ENCODE measurements at regions not wholly inside any gene's neighbourhood (a gene's known extent, or its start where the extent isn't known, plus 50 kb on each side); places are given as distances from the start of the nearest gene placed in this dataset.

DNA sequence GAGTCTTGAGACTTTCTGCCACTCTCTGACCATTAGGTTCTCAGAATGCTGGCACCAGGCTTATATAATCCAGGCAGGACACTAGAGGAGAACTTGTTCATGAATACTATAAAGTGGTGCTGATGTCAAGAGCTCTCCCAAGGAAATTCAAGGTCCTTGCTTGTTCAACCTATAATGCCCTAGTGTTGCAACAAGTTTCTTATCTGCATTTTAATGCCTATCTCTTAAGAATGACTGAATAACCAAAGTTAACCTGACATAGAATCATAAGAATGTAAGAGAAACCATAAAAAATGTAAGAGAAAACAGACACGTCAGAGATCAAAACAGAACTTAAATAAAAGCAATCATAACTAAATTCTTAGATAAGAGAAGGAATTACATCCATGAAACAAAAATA is 640.8 kb upstream of the SGCD start:
- Mint-ChIP-seq H3K27ac (ENCODE audit: unreplicated experiment) (no peak overlapping the region), H3K36me3 (ENCODE audit: unreplicated experiment) (no peaks in the 10 kb centered on the region), H3K9me3 (ENCODE audit: unreplicated experiment) (peaks cover 2% of the 10 kb centered on the region), H3K27me3 (ENCODE audit: unreplicated experiment) (no peaks in the 10 kb centered on the region), H3K4me1 (ENCODE audit: low read depth, unreplicated experiment) (no peaks in the 10 kb centered on the region), H3K4me3 (ENCODE audit: unreplicated experiment) (no peak overlapping the region)
- no peak for DNase-seq
- TF ChIP-seq, protein P1, sequence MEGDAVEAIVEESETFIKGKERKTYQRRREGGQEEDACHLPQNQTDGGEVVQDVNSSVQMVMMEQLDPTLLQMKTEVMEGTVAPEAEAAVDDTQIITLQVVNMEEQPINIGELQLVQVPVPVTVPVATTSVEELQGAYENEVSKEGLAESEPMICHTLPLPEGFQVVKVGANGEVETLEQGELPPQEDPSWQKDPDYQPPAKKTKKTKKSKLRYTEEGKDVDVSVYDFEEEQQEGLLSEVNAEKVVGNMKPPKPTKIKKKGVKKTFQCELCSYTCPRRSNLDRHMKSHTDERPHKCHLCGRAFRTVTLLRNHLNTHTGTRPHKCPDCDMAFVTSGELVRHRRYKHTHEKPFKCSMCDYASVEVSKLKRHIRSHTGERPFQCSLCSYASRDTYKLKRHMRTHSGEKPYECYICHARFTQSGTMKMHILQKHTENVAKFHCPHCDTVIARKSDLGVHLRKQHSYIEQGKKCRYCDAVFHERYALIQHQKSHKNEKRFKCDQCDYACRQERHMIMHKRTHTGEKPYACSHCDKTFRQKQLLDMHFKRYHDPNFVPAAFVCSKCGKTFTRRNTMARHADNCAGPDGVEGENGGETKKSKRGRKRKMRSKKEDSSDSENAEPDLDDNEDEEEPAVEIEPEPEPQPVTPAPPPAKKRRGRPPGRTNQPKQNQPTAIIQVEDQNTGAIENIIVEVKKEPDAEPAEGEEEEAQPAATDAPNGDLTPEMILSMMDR (IDR thresholded peaks at IDR 0.05; ENCODE audit: partially characterized antibody, unreplicated experiment) = no peak

DNA sequence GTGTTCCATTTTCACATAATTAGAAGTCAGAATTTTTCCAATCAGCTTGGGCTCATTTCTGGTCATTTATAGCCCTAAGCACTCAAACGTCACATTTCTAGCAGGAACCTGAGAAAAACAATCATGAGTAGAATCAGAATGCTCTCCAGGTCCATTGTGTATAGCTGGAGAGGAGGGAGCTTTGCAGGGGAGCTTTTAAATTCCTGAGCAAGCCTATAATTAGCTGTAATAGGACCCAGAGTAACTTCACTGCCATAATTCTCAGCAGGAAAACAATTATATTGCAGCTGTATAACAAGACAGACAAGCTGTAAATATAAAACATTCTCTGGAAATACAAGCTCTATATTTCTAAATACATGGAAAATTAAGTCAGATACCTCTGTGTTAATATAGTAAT is 637.6 kb upstream of the SGCD start:
- no peak overlapping the region for H3K27ac Mint-ChIP-seq (ENCODE audit: unreplicated experiment)
- no peaks in the 10 kb centered on the region for H3K36me3 Mint-ChIP-seq (ENCODE audit: unreplicated experiment)
- peaks cover 2% of the 10 kb centered on the region for H3K9me3 Mint-ChIP-seq (ENCODE audit: unreplicated experiment)
- TF ChIP-seq, protein P1 (IDR thresholded peaks at IDR 0.05; ENCODE audit: partially characterized antibody, unreplicated experiment) = no peak
- H3K27me3 Mint-ChIP-seq (ENCODE audit: unreplicated experiment) = no peaks in the 10 kb centered on the region
- no peaks in the 10 kb centered on the region for H3K4me1 Mint-ChIP-seq (ENCODE audit: low read depth, unreplicated experiment)
- no peak for DNase-seq
- H3K4me3 Mint-ChIP-seq (ENCODE audit: unreplicated experiment) = no peak overlapping the region

DNA sequence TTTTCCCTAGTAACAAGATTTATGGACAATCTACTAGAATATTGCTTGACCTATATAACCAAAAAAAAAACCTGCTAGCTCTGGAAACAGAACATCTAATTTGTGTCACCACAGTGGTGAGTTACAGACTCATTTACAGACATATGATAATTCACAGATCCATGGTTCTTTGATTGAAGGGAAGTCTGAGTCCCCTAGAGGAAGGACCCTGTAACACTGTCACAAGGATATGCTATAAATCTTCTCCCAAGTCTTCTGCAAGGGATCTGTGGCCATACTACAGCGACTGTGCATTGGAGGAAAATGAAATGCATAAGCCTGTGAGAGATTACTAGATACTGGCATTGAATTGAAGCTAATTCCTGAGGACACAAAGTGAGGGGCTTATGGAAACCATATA is 630.6 kb upstream of the SGCD start:
- TF ChIP-seq, protein P1 (IDR thresholded peaks at IDR 0.05; ENCODE audit: partially characterized antibody, unreplicated experiment) = no peak
- H3K4me1 Mint-ChIP-seq (ENCODE audit: low read depth, unreplicated experiment) = no peaks in the 10 kb centered on the region
- DNase-seq = no peak
- H3K9me3 Mint-ChIP-seq (ENCODE audit: unreplicated experiment) = no peaks in the 10 kb centered on the region
- H3K4me3 Mint-ChIP-seq (ENCODE audit: unreplicated experiment) = no peak overlapping the region
- H3K36me3 Mint-ChIP-seq (ENCODE audit: unreplicated experiment) = no peaks in the 10 kb centered on the region
- H3K27ac Mint-ChIP-seq (ENCODE audit: unreplicated experiment) = no peak overlapping the region
- H3K27me3 Mint-ChIP-seq (ENCODE audit: unreplicated experiment) = no peaks in the 10 kb centered on the region

DNA sequence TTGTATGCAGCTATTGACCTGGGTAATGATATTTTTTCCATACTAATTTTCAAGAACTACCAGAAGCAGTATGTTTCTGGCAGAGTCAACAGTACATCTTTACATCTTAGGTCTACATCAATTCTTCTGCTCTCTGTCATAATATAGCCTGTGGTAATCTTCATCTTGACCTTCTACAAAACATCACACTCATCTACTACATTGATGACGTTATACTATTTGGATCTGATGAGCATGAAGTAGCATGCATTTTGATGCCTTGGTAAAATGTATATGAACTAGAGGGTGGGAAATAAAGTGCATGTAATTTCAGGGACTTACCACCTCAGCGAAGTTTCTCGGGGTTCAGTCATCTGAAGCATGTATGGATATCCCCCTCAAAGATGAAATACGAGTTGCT is 629.7 kb upstream of the SGCD start:
- no peaks in the 10 kb centered on the region for H3K36me3 Mint-ChIP-seq (ENCODE audit: unreplicated experiment)
- TF ChIP-seq, protein P1 (IDR thresholded peaks at IDR 0.05; ENCODE audit: partially characterized antibody, unreplicated experiment) = no peak
- no peaks in the 10 kb centered on the region for H3K4me1 Mint-ChIP-seq (ENCODE audit: low read depth, unreplicated experiment)
- no peaks in the 10 kb centered on the region for H3K9me3 Mint-ChIP-seq (ENCODE audit: unreplicated experiment)
- no peaks in the 10 kb centered on the region for H3K27me3 Mint-ChIP-seq (ENCODE audit: unreplicated experiment)
- no peak overlapping the region for H3K27ac Mint-ChIP-seq (ENCODE audit: unreplicated experiment)
- DNase-seq = no peak
- H3K4me3 Mint-ChIP-seq (ENCODE audit: unreplicated experiment) = no peak overlapping the region

DNA sequence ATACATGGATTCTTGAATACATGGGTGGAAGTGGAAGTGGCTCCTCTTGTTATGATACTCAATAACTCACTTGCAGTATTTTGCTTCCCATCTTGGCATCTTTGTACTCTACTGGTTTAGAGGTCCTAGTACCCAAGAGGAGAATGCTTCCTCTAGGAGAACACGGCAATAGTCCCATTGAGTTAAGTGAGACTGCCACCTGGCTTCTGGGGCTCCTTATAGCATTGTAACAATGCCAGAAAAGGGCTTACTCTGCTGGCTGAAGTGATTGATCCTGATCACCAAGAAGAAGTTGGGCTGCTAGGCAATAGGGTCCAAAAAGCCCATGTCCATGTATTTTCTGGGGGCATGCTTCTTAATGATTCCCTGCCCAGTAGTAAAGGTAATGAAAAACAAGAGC is 627.6 kb upstream of the SGCD start:
- TF ChIP-seq, protein P1 (IDR thresholded peaks at IDR 0.05; ENCODE audit: partially characterized antibody, unreplicated experiment) = no peak
- no peaks in the 10 kb centered on the region for H3K36me3 Mint-ChIP-seq (ENCODE audit: unreplicated experiment)
- H3K27me3 Mint-ChIP-seq (ENCODE audit: unreplicated experiment) = no peaks in the 10 kb centered on the region
- no peak overlapping the region for H3K27ac Mint-ChIP-seq (ENCODE audit: unreplicated experiment)
- H3K9me3 Mint-ChIP-seq (ENCODE audit: unreplicated experiment) = no peaks in the 10 kb centered on the region
- no peak overlapping the region for H3K4me3 Mint-ChIP-seq (ENCODE audit: unreplicated experiment)
- no peak for DNase-seq
- H3K4me1 Mint-ChIP-seq (ENCODE audit: low read depth, unreplicated experiment) = no peaks in the 10 kb centered on the region
